ENCODE measurements at regions not wholly inside any gene's neighbourhood (a gene's known extent, or its start where the extent isn't known, plus 50 kb on each side); places are given as distances from the start of the nearest gene placed in this dataset.

DNA sequence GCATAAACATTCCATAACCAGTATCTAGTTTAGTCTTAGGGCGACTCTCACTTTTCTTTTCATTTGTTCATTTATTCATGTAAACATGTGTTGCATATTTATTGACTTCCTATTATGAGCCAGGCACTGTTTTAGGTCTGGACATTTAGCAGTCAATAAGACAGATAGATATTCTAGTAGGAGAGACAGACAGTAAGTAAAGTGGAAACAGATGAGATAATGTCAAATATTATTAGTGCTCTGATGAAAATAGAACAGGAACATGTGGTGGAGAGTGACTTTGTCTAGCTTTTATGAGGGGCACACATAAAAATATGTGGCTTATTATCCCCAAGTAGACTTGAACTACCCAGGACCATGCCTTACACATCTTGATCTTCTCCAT lies 193.0 kb downstream of the NDFIP2 start:
- H3K79me2 ChIP-seq (ENCODE audit: insufficient read depth, low read length) = no peaks in the 10 kb centered on the region
- RAD21 ChIA-PET (ENCODE audit: low non-redundant PET in 1 of 2, low total read pairs in 2 of 2, uncharacterized antibody in 2 of 2, unreplicated experiment in 2 of 2) = no interaction called here
- no peak overlapping the region for H2AFZ ChIP-seq (ENCODE audit: low read depth, low read length, poor library complexity, severe bottlenecking)
- no peaks in the 10 kb centered on the region for H3K27me3 ChIP-seq (ENCODE audit: insufficient read depth, low read length)
- H3K4me2 ChIP-seq (ENCODE audit: low read length) = no peak overlapping the region
- H3K9me2 ChIP-seq (ENCODE audit: insufficient read depth) = no peaks in the 10 kb centered on the region
- BruUV-seq (replicated peaks) = no TSS peak
- no peak overlapping the region for H3K27ac ChIP-seq (ENCODE audit: low read depth, low read length)
- no peak overlapping the region for H3K9ac ChIP-seq (ENCODE audit: low read length)
- CTCF ChIA-PET = no interaction called here
- no peaks in the 10 kb centered on the region for H4K20me1 ChIP-seq (ENCODE audit: insufficient read depth)
- ATAC-seq = no peak
- intact Hi-C loops (cut with micrococcal nuclease) = no loop called here
- no peaks in the 10 kb centered on the region for H3K4me1 ChIP-seq (ENCODE audit: control insufficient read depth in 1 of 2, insufficient read depth in 2 of 2, low read length in 2 of 2)
- no peak for DNase-seq (ENCODE audit: low read depth, low spot score)
- TF ChIP-seq ATF3 (IDR thresholded peaks at IDR 0.05) (no peak), ZNF274 (IDR thresholded peaks at IDR 0.05; ENCODE audit: low read depth, low read length) (no peak), POLR2A (IDR thresholded peaks at IDR 0.05; ENCODE audit: borderline replicate concordance, extremely low read depth, insufficient read depth, insufficient read length) (no peak), SP1 (IDR thresholded peaks at IDR 0.05; ENCODE audit: low read depth) (no peak), YY1 (IDR thresholded peaks at IDR 0.05; ENCODE audit: extremely low read depth, insufficient replicate concordance, low read depth, low read length) (no peak), EGR1 (IDR thresholded peaks at IDR 0.05; ENCODE audit: low read depth) (no peak), REST (IDR thresholded peaks at IDR 0.05; ENCODE audit: low read depth) (no peak), CBX3 (IDR thresholded peaks at IDR 0.05; ENCODE audit: low read depth) (no peak), TCF7L2 (IDR thresholded peaks at IDR 0.05; ENCODE audit: borderline replicate concordance, extremely low read depth, insufficient read depth, insufficient read length) (no peak), ZBTB33 (IDR thresholded peaks at IDR 0.05; ENCODE audit: extremely low read depth, insufficient replicate concordance, low read length) (no peak)
- no peaks in the 10 kb centered on the region for H3K9me3 ChIP-seq (ENCODE audit: control insufficient read depth in 1 of 2, insufficient read depth in 1 of 2, low read depth in 1 of 2, low read length in 2 of 2)
- POLR2A ChIA-PET = no interaction called here
- H3K4me3 ChIP-seq (replicated peaks in 1 of 2; ENCODE audit: low read depth in 1 of 2, low read length in 2 of 2) = no peak overlapping the region
- H3K36me3 ChIP-seq (ENCODE audit: control insufficient read depth in 1 of 2, insufficient read depth in 2 of 2, low read length in 2 of 2) = no peaks in the 10 kb centered on the region
